ENCODE measurements at regions not wholly inside any gene's neighbourhood (a gene's known extent, or its start where the extent isn't known, plus 50 kb on each side); places are given as distances from the start of the nearest gene placed in this dataset.

GRCh38 chr4:52290466-52290865 is 239.4 kb downstream of the SPATA18 start:
- TF ChIP-seq CTCF (IDR thresholded peaks at IDR 0.05) (no peak), POLR2A (IDR thresholded peaks at IDR 0.05) (no peak), POLR2AphosphoS5 (IDR thresholded peaks at IDR 0.05; ENCODE audit: insufficient read depth in 1 of 2, low read depth in 1 of 2) (no peak)
